ENCODE measurements at regions not wholly inside any gene's neighbourhood (a gene's known extent, or its start where the extent isn't known, plus 50 kb on each side); places are given as distances from the start of the nearest gene placed in this dataset.

GRCh38 chr3:189502676-189503257 is 128.4 kb upstream of the TP63 start:
- Mint-ChIP-seq H3K27ac (ENCODE audit: unreplicated experiment) (no peak overlapping the region), H3K9me3 (ENCODE audit: low read depth) (no peaks in the 10 kb centered on the region), H3K4me1 (ENCODE audit: low read depth) (no peaks in the 10 kb centered on the region), H3K27me3 (ENCODE audit: low read depth) (peaks cover 17% of the 10 kb centered on the region), H3K4me3 (ENCODE audit: unreplicated experiment) (no peak overlapping the region), H3K36me3 (ENCODE audit: low read depth) (peaks cover 2% of the 10 kb centered on the region)
- DNase-seq (ENCODE audit: low spot score): no peak
- TF ChIP-seq CTCF (IDR thresholded peaks at IDR 0.05): no peak

GRCh38 chr3:189507856-189508255 is 123.3 kb upstream of the TP63 start:
- Mint-ChIP-seq H3K36me3 (ENCODE audit: low read depth) (no peaks in the 10 kb centered on the region), H3K27ac (ENCODE audit: unreplicated experiment) (no peak overlapping the region), H3K4me1 (ENCODE audit: low read depth) (no peaks in the 10 kb centered on the region), H3K4me3 (ENCODE audit: unreplicated experiment) (no peak overlapping the region), H3K27me3 (ENCODE audit: low read depth) (peaks cover 13% of the 10 kb centered on the region), H3K9me3 (ENCODE audit: low read depth) (no peaks in the 10 kb centered on the region)
- no peak for TF ChIP-seq CTCF (IDR thresholded peaks at IDR 0.05)
- DNase-seq (ENCODE audit: low spot score): no peak

DNA sequence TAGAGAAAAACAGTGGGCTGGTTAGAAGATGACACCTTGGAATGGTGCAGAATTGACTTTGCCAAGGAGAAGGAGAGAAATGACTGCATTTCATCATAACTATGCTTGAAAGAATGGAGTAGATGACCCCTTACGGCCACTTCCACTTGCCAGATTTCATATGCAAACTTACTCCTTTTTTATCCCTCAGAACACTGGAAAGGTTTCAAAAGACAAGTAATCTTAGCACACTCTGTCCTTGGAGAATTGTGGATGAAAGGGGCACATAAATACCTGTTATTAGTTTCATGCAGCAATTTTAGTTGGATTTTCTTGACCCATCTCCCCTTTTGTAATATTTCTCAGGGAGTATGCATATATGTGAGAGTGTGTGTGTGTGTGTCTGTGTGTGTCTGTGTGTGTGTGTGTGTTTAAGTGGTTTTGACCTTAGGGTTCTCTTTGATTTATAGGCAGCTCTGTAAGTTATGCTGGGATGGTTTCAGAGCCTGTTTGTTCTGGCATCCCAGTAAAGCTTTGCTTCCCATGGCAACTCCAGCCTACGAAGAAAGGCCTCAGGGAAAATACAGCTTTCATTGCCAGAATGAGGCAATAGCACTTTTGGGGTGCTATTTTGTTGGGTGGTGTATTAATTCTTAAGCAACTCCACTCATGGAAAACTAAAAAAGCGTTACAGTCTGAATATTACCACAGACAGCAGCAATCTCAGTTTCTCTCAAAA is 122.2 kb upstream of the TP63 start:
- no peak overlapping the region for H3K27ac Mint-ChIP-seq (ENCODE audit: unreplicated experiment)
- no peak for TF ChIP-seq CTCF (IDR thresholded peaks at IDR 0.05)
- peaks cover 12% of the 10 kb centered on the region for H3K27me3 Mint-ChIP-seq (ENCODE audit: low read depth)
- no peaks in the 10 kb centered on the region for H3K36me3 Mint-ChIP-seq (ENCODE audit: low read depth)
- H3K4me1 Mint-ChIP-seq (ENCODE audit: low read depth): no peaks in the 10 kb centered on the region
- H3K4me3 Mint-ChIP-seq (ENCODE audit: unreplicated experiment): no peak overlapping the region
- no peaks in the 10 kb centered on the region for H3K9me3 Mint-ChIP-seq (ENCODE audit: low read depth)
- no peak for DNase-seq (ENCODE audit: low spot score)

DNA sequence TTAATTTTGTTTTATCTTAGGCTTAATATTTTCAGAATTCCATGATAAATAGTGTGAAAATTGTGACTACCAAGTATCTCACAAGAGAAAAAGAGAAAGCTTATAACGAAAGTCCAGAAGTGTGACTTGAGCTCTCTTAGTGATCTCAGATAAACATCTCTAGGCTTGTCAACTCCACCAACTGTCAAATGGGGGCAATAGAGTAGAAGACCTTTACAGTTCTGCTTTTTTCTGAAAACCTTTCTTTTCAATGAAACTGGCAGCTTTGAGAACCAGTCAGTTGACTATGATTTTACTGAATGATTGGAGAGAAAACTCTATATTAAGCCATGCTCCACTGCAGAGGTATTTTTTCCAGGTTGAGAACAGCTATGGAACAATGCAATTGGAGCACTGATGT is 119.2 kb upstream of the TP63 start:
- no peaks in the 10 kb centered on the region for H3K4me1 Mint-ChIP-seq (ENCODE audit: low read depth)
- no peak overlapping the region for H3K4me3 Mint-ChIP-seq (ENCODE audit: unreplicated experiment)
- H3K27me3 Mint-ChIP-seq (ENCODE audit: low read depth): peaks cover 9% of the 10 kb centered on the region
- H3K27ac Mint-ChIP-seq (ENCODE audit: unreplicated experiment): no peak overlapping the region
- peaks cover 1% of the 10 kb centered on the region for H3K36me3 Mint-ChIP-seq (ENCODE audit: low read depth)
- TF ChIP-seq CTCF (IDR thresholded peaks at IDR 0.05): no peak
- peaks cover 4% of the 10 kb centered on the region for H3K9me3 Mint-ChIP-seq (ENCODE audit: low read depth)
- DNase-seq (ENCODE audit: low spot score): no peak

DNA sequence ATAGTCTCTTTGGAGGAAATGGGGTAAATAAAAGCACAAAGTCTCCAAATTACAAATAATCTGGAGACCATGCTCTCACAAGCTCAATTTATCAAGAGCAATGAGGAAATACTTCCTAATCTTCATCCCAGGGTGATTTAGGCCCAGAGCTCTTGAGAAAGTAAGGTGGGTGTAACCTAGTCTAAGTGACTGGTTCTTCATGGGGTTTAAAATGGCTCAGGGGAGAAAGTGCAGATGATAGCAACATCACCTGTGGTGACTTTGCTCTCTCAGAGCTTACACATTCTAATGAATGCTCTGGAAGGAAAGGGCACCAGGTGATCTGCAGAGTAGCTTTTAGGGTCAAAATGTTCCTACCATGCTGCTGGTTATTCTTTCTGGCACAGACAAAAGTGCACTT is 118.4 kb upstream of the TP63 start:
- TF ChIP-seq CTCF (IDR thresholded peaks at IDR 0.05): no peak
- H3K4me1 Mint-ChIP-seq (ENCODE audit: low read depth): no peaks in the 10 kb centered on the region
- peaks cover 7% of the 10 kb centered on the region for H3K27me3 Mint-ChIP-seq (ENCODE audit: low read depth)
- H3K36me3 Mint-ChIP-seq (ENCODE audit: low read depth): peaks cover 1% of the 10 kb centered on the region
- no peak for DNase-seq (ENCODE audit: low spot score)
- peaks cover 4% of the 10 kb centered on the region for H3K9me3 Mint-ChIP-seq (ENCODE audit: low read depth)
- no peak overlapping the region for H3K4me3 Mint-ChIP-seq (ENCODE audit: unreplicated experiment)
- H3K27ac Mint-ChIP-seq (ENCODE audit: unreplicated experiment): no peak overlapping the region

All from chondrocyte (in vitro differentiated cells).